K562 (cell line): ENCODE measurements at regions not wholly inside any gene's neighbourhood (a gene's known extent, or its start where the extent isn't known, plus 50 kb on each side); places are given as distances from the start of the nearest gene placed in this dataset.

Source experiments
- KDM1A ChIP-seq, 2 experiments: fragments of 450-650 bp; IDR thresholded peaks; 2 replicates each; pipeline ENCODE4 v1.6.1; 2016; ENCODE audit warnings: mild to moderate bottlenecking in 2 of 2
- KLF1 ChIP-seq: fragments of 450-650 bp; IDR thresholded peaks from 2 replicates; pipeline ENCODE4 v1.6.1; 2016; ENCODE audit warnings: missing genetic modification characterization, missing compliant biosample characterization
- RHOXF2B ChIP-seq: fragments of 250-450 bp; sonication (Bioruptor Pico); conservative IDR thresholded peaks from 2 replicates; pipeline ENCODE4 v1.5.1; 2021
- ZNF224 ChIP-seq: sonication (generic); formaldehyde crosslinking; IDR thresholded peaks from 2 replicates; pipeline ENCODE4 v1.8.0; 2022; ENCODE audit warnings: mild to moderate bottlenecking, missing genetic modification reagents
- ZNF407 ChIP-seq: fragments of 450-650 bp; IDR thresholded peaks from 2 replicates; pipeline ENCODE4 v1.6.1; 2016; ENCODE audit warnings: low read depth
- ZNF639 ChIP-seq, 2 experiments: fragments of 200-800 bp in 1 of 2; sonication (Bioruptor generic) in 1 of 2; sonication (generic) in 1 of 2; formaldehyde crosslinking in 1 of 2; IDR thresholded peaks in 1 of 2; conservative IDR thresholded peaks in 1 of 2; 2 replicates each; pipeline versions ENCODE4 v1.5.0 to v1.6.1; 2016 to 2020; ENCODE audit warnings: missing compliant biosample characterization in 1 of 2, missing genetic modification characterization in 1 of 2, missing genetic modification reagents in 1 of 2
- TF ChIP-seq, protein P1 (sequence below): fragments of 250-450 bp; sonication (Bioruptor Pico); IDR thresholded peaks from 2 replicates; pipeline ENCODE4 v1.5.0; 2021

GRCh38 chr11:91163619-91164451, 941.0 kb upstream of the CHORDC1 start (continued):
- TF ChIP-seq ZNF407 = no peak
- no peak for TF ChIP-seq ZNF639 (CRISPR knock-in tag; conservative IDR thresholded peaks at IDR 0.05 in 1 of 2, IDR thresholded peaks at IDR 0.05 in 1 of 2)
- TF ChIP-seq ZNF224 (CRISPR knock-in tag) = no peak
- TF ChIP-seq, protein P1, sequence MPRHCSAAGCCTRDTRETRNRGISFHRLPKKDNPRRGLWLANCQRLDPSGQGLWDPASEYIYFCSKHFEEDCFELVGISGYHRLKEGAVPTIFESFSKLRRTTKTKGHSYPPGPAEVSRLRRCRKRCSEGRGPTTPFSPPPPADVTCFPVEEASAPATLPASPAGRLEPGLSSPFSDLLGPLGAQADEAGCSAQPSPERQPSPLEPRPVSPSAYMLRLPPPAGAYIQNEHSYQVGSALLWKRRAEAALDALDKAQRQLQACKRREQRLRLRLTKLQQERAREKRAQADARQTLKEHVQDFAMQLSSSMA (CRISPR knock-in tag) = no peak
- no peak for TF ChIP-seq KLF1 (tag)
- no peak for TF ChIP-seq KDM1A (IDR thresholded peaks at IDR 0.05)
- no peak for TF ChIP-seq RHOXF2B (CRISPR knock-in tag)
